ENCODE measurements at regions not wholly inside any gene's neighbourhood (a gene's known extent, or its start where the extent isn't known, plus 50 kb on each side); places are given as distances from the start of the nearest gene placed in this dataset.

GRCh38 chr3:124402791-124403190 is 327.5 kb upstream of the UMPS start:
- Histone ChIP-seq H3K27me3 (ENCODE audit: insufficient read depth, low read length) (peaks cover 2% of the 10 kb centered on the region), H3K4me2 (ENCODE audit: insufficient read depth, low read length) (no peak overlapping the region), H2AFZ (ENCODE audit: low read length) (no peak overlapping the region), H3K4me3 (ENCODE audit: insufficient read depth, low read length) (no peak overlapping the region), H3K79me2 (ENCODE audit: insufficient read depth, low read length) (no peaks in the 10 kb centered on the region), H3K36me3 (ENCODE audit: insufficient read depth, low read length) (no peaks in the 10 kb centered on the region), H3K27ac (ENCODE audit: low read depth, low read length) (no peak overlapping the region), H3K9me3 (ENCODE audit: low read depth, low read length) (no peaks in the 10 kb centered on the region), H4K20me1 (ENCODE audit: insufficient read depth, low read length) (no peaks in the 10 kb centered on the region), H3K4me1 (ENCODE audit: insufficient read depth, low read length) (no peaks in the 10 kb centered on the region)
- TF ChIP-seq, protein P1, sequence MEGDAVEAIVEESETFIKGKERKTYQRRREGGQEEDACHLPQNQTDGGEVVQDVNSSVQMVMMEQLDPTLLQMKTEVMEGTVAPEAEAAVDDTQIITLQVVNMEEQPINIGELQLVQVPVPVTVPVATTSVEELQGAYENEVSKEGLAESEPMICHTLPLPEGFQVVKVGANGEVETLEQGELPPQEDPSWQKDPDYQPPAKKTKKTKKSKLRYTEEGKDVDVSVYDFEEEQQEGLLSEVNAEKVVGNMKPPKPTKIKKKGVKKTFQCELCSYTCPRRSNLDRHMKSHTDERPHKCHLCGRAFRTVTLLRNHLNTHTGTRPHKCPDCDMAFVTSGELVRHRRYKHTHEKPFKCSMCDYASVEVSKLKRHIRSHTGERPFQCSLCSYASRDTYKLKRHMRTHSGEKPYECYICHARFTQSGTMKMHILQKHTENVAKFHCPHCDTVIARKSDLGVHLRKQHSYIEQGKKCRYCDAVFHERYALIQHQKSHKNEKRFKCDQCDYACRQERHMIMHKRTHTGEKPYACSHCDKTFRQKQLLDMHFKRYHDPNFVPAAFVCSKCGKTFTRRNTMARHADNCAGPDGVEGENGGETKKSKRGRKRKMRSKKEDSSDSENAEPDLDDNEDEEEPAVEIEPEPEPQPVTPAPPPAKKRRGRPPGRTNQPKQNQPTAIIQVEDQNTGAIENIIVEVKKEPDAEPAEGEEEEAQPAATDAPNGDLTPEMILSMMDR (IDR thresholded peaks at IDR 0.05; ENCODE audit: extremely low read depth, low read depth, low read length), result no peak
- no peak for DNase-seq (ENCODE audit: insufficient read length, low spot score, missing footprints)

- Histone ChIP-seq H3K36me3 (ENCODE audit: insufficient read depth, low read length) (no peaks in the 10 kb centered on the region), H3K9me3 (ENCODE audit: low read depth, low read length) (no peaks in the 10 kb centered on the region), H3K4me3 (ENCODE audit: insufficient read depth, low read length) (no peak overlapping the region), H2AFZ (ENCODE audit: low read length) (no peak overlapping the region), H3K79me2 (ENCODE audit: insufficient read depth, low read length) (no peaks in the 10 kb centered on the region), H3K4me2 (ENCODE audit: insufficient read depth, low read length) (no peak overlapping the region), H4K20me1 (ENCODE audit: insufficient read depth, low read length) (no peaks in the 10 kb centered on the region), H3K27ac (ENCODE audit: low read depth, low read length) (no peak overlapping the region), H3K4me1 (ENCODE audit: insufficient read depth, low read length) (no peaks in the 10 kb centered on the region), H3K27me3 (ENCODE audit: insufficient read depth, low read length) (peaks cover 2% of the 10 kb centered on the region)
- TF ChIP-seq, protein P1 (IDR thresholded peaks at IDR 0.05; ENCODE audit: extremely low read depth, low read depth, low read length), result no peak
- no peak for DNase-seq (ENCODE audit: insufficient read length, low spot score, missing footprints)
Measured at GRCh38 chr3:124404621-124405020, 325.6 kb upstream of the UMPS start.

DNA sequence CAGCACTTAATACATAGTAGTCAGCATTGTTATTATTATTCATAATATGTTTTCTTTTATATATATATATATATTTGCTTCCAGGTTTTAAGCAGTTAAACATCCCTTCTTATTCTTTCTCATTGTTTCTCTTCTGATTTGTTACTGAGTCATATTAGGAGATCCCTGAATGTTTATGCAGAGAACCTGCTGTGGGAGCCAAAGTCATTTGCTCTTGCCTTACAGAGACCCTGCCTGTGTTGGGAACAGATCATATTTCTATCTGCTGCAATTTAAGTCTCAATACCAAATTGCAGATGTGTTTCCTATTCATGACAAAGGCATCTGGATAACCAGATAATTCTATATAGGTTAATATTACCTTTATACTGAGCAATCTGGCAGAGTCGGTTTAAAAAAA is 323.0 kb upstream of the UMPS start:
- Histone ChIP-seq H3K4me1 (ENCODE audit: insufficient read depth, low read length) (peaks cover 4% of the 10 kb centered on the region), H3K36me3 (ENCODE audit: insufficient read depth, low read length) (no peaks in the 10 kb centered on the region), H3K27ac (ENCODE audit: low read depth, low read length) (no peak overlapping the region), H3K79me2 (ENCODE audit: insufficient read depth, low read length) (no peaks in the 10 kb centered on the region), H3K4me3 (ENCODE audit: insufficient read depth, low read length) (no peak overlapping the region), H2AFZ (ENCODE audit: low read length) (no peak overlapping the region), H3K27me3 (ENCODE audit: insufficient read depth, low read length) (peaks cover 2% of the 10 kb centered on the region), H3K4me2 (ENCODE audit: insufficient read depth, low read length) (no peak overlapping the region), H4K20me1 (ENCODE audit: insufficient read depth, low read length) (no peaks in the 10 kb centered on the region), H3K9me3 (ENCODE audit: low read depth, low read length) (no peaks in the 10 kb centered on the region)
- no peak for DNase-seq (ENCODE audit: insufficient read length, low spot score, missing footprints)
- TF ChIP-seq, protein P1 (IDR thresholded peaks at IDR 0.05; ENCODE audit: extremely low read depth, low read depth, low read length), result no peak

DNA sequence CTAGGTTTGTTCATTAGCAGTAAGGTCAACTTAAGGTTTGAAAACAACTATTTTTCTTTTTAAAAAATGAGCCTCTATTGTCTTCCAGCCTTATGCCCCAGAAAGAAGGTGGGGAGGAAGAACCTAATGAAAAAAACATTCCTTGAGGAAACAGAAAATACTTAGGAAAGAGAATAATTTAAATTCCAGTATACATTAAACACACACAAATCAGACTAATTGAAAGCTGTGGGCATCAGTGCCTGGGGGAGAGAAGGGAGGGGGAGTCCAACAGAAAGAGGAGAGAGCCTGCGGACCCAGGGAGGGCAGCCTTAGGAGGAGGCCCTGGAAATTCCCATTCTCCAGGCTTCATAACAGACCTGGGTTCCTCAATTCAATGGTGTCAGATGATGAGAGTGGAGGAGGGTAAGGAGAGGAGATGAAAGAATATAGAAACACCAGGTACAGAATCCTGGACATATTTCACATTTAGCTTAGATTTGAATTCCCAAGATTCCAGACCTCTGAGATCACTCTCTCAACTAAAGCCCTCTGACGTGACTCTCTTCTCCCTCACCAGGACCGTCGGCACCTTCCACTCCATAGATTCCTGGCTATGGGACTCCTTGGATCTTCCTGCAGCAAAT is 320.5 kb upstream of the UMPS start:
- Histone ChIP-seq H3K9me3 (ENCODE audit: low read depth, low read length) (no peaks in the 10 kb centered on the region), H3K27ac (ENCODE audit: low read depth, low read length) (no peak overlapping the region), H3K4me1 (ENCODE audit: insufficient read depth, low read length) (peaks cover 4% of the 10 kb centered on the region), H3K36me3 (ENCODE audit: insufficient read depth, low read length) (no peaks in the 10 kb centered on the region), H4K20me1 (ENCODE audit: insufficient read depth, low read length) (no peaks in the 10 kb centered on the region), H2AFZ (ENCODE audit: low read length) (no peak overlapping the region), H3K79me2 (ENCODE audit: insufficient read depth, low read length) (no peaks in the 10 kb centered on the region), H3K27me3 (ENCODE audit: insufficient read depth, low read length) (no peaks in the 10 kb centered on the region), H3K4me2 (ENCODE audit: insufficient read depth, low read length) (no peak overlapping the region), H3K4me3 (ENCODE audit: insufficient read depth, low read length) (no peak overlapping the region)
- peak; percentile 45 for DNase-seq (ENCODE audit: insufficient read length, low spot score, missing footprints)
- TF ChIP-seq, protein P1 (IDR thresholded peaks at IDR 0.05; ENCODE audit: extremely low read depth, low read depth, low read length), result no peak
